Stromal cell of bone marrow (primary cell): ENCODE measurements at regions not wholly inside any gene's neighbourhood (a gene's known extent, or its start where the extent isn't known, plus 50 kb on each side); places are given as distances from the start of the nearest gene placed in this dataset.

ENCODE experiments used
- DNase-seq: peaks from one replicate; pipeline ENCODE4 v3.0.0-alpha.2; 2012; ENCODE audit warnings: low read depth

DNA sequence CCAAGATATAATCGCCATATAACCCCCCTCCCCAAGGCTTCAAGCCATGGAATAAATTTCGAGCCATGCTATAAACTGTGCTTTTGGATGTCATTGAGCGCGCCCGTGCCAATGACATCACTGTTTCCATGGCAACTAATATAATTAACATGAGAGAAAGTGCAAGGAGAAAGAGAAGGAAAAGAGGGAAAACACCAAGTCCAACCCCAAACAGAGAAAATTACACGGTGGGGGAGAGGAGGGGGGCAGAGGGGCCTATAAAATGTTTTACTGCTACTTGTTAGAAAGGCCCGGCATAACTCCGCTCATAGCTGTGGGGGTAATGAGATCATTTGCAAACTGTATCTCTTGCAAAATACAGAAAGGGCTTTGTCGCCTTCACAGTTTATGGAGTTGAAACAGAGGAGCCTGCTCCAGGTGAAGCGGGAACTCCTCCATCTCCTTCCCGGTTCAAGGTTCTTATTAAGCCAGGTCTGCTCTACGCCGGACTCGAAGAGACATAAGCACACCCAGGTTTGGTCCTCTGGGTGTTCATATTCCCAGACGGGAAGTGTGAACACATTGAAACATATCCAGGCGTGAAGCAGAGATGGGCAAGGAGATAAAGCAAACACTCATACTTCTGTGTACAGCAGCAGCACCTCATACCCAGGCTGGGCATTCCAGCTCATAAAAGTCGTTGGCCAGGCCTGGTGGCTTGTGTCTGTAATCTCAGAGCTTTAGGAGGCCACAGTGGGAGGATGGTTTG lies 99.1 kb upstream of the MAP1LC3B2 start:
- no peak for DNase-seq

DNA sequence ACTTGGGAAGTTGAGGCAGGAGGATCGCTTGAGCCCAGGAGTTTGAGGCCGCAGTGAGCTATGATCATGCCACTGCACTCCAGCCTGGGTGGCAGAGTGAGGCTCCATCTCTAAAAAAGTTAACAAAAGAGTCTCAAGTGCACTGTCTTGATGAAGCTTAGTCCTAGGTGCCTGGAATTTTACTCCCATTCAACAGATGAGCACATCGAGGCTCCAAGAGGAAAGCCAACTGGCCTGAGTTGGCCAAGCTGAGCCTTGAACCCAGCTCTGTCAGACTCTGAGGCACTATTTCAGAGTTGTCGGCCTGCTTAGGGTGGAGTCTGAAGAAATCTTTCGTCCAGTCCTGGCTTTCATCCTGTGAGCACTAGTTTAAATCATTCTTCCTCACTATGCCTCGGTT lies 98.1 kb upstream of the MAP1LC3B2 start:
- no peak for DNase-seq

DNA sequence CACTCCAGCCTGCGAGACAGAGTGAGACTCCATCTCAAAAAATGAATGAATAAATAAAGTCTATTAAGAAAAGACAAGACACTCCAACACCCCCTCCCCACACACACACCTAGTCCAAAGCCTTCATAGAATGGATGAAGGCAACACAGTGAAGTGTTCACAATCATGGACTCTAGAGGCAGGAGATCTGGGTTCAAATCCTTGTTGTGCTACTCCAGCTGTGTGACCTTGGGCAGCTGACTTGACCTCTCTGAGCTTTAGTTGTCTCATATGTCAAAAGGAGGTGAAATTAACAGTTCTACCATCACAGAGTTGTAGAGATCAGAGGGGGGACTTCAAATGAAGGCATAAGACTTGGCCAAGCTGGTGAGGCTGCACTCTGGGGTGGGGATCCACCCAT lies 95.8 kb upstream of the MAP1LC3B2 start:
- DNase-seq: no peak

DNA sequence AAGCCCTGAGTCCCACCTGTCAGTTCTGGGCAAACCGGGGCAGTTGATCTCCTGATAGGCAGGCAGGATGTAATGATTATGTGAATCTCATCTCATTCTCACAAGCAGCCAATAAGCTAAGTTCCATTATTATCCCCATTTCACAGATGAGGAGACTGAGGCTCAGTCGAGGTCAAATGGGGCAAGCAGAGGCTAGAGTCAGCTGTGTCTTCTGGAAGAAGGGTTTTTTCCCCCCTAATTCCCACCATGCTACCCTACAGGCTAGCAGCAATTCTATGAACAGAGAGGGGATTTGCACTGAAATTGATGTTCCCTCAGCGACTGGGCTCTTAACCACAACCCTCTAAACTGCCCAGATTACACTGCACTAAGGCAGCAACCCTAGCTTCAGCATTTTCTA lies 93.8 kb upstream of the MAP1LC3B2 start:
- DNase-seq: no peak

DNA sequence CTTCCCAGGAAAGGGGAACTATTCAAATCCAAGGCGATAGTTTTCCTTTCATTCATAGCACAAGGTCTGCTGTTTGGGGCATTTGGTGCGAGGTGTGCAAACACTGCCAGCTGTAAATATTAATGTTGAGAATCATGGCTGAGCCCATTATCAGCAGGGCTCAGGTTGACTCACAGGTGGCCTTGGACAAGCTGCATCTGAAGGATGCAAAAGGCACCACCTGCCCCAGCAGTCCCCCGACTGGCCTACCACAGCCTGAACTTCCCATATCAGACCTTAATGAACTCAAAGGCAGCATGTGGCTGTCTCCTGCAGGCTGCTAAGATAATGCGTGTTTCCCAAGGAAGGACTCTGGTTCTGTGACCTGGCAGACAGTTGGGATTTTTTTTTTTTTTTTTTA lies 93.3 kb upstream of the MAP1LC3B2 start:
- DNase-seq: no peak

DNA sequence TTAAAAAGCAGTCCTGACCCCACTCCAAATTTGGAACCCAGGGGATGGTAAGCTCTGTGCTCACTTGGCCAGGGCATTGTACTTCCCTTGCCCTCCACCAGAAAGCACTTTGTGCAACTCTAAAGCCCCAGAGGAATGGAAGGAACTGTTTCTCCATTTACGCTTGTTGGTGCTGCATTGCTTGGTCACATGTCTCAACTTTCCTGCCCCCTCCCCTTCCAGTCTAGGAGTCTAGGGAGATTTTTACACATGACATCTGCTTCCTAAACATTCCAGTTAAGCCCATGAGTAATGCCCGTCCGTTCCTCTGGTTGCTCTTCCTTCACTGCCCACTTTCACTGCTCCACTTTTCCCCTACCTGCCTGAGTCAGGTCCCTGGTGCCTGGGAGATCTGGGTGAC lies 92.6 kb upstream of the MAP1LC3B2 start:
- no peak for DNase-seq

DNA sequence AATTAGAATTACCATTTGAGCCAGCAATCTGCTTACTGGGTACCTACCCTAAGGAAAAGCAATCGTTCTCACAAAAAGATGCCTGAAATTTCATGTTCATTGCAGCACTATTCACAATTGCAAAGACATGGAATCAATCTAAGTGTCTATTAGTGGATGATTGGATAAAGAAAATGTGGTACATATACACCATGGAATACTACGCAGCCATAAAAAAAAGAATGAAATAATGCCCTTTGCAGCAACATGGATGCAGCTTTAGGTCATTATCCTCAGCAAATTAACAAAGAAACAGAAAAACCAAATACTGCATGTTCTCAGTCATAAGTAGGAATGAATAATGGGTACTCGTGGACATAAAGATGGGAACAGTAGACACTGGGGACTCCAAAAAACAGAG lies 89.8 kb upstream of the MAP1LC3B2 start:
- no peak for DNase-seq

DNA sequence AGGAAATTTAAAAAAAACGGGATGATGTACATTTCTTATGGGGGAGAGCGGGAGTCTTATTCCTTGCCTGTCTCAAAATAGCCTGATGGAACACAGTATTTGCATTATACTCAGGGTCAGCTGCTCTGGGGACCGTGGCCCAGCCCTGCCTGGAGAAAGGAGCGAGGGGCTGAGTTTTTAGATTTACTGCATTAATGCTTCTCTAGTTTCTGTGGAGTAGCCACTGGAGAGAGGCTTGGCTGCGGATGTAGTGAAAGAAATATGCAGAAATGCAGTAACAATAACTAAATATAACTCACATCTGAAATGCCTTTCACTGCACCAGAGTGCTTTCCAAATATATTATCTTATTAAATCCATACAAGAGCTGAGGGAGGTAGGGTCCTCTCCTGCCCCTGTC lies 87.6 kb upstream of the MAP1LC3B2 start:
- no peak for DNase-seq

DNA sequence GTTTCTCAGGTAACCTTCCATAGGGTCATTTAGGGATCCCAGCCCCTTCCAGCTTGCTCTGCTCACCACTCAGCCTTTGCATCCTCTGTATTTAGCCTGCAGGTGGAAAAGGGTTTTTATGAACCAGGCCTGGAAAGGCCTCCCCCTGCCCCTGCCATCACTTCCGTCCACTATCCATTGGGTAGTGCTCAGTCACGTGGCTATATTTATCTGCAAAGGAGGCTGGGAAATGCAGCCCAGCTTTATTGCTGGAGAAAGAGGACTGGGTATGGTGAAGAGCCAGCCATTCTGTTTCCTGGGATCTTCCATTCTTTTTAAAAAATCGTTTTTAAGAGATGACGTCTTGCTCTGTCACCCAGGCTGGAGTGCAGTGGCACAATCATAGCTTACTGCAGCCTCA lies 87.0 kb upstream of the MAP1LC3B2 start:
- no peak for DNase-seq

DNA sequence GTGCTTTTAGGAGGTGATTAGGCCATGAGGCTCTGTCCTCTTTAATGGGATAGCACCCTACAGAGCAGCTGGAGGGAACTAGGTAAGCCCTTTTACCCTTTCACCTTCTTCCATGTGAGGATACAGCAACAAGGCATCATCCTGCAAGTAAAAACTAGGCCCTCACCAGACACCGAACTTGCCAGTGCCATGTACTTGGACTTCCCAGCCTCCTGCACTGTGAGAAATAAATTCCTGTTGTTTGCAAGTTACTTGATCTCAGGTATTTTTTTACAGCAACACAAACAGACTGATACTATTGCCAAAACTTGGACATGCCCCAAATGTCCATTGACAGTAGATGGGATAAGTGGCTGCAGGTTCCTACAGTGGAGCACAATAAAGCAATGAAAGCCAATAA lies 85.8 kb upstream of the MAP1LC3B2 start:
- no peak for DNase-seq

DNA sequence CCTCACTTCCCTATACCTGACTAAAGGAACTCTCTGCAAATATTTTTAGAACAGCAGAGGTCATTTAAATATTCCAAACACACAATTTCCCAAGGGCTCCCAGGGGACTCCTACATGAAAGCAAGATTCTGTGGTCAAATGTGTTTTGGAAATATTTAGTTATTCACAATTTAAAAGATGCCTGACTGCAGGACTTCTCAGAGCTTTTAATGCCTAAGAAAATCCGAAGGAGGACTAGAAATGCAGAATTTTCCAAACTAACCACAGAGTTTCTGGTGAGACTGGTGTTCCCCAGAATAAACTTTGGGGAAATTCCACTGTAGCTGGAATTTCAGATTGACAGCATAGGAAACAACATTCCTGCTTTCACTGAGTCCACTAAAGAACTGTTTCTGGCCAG lies 84.8 kb upstream of the MAP1LC3B2 start:
- DNase-seq: no peak

DNA sequence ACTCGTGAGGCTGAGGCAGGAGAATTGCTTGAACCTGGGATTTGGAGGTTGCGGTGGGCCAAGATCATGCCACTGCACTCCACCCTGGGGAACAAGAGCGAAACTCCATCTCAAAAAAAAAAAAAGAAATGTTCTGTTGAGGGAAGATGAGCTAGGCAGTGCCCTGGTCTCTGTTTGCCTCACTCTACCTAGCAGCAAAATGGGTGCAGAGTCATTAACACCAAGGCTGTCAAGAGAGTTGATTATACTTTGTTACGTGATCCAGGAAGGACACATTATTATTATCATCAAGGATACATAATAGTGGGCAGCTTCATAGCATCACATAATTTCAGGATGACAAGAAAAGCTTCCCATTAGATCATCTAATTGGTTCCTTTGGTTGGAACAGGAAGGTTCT lies 84.3 kb upstream of the MAP1LC3B2 start:
- no peak for DNase-seq

DNA sequence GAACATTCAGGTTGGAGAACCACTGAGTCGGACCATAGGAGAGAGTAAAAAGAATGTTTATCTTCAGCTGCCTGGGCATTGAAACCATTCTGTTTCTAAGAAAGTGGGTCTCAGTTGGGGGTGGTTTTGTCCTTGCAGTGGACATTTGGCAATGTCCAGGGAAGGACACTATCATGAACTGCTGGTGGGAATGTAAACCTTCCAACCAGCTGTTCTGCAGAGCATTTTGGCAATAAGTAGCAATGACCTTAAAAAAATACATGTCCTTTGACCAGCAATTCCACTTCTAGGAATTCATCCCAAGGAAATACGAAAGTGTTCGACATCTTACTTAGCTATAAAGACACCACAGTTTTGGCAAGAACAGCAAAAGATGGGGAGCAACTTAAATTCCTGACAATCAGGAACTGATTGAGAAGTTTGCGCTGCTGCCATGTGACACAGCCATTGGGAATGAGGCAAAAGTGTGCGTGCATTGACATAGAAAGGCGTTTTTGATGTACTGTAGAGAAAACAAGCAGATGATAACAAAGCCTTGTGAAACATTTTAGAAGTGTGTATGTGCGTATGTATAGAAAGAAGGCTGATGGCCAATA lies 82.9 kb upstream of the MAP1LC3B2 start:
- no peak for DNase-seq

DNA sequence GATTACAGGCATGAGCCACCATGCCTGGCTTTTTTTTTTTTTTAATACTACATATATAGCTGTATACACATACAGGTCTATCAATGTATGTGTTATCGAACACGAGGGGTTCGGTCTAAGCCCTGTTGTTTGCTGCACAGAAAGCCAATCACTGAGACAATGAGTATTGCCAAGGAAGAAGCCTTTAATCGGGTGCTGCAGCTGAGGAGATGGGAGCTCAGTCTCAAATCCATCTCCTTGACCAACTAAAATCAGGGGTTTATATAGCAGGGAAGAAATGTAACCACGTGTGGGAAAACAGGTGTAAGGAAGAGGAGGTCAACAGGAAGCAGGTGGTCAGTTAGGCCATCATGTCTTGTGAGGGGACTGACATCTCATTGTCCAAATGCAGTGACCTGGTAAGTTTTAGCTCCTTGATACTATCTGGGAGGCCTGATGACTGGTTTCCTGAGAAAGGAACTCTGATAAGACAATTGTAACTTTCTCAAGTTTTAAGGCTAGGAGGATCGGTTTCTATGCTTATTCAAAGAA lies 80.9 kb upstream of the MAP1LC3B2 start:
- no peak for DNase-seq

DNA sequence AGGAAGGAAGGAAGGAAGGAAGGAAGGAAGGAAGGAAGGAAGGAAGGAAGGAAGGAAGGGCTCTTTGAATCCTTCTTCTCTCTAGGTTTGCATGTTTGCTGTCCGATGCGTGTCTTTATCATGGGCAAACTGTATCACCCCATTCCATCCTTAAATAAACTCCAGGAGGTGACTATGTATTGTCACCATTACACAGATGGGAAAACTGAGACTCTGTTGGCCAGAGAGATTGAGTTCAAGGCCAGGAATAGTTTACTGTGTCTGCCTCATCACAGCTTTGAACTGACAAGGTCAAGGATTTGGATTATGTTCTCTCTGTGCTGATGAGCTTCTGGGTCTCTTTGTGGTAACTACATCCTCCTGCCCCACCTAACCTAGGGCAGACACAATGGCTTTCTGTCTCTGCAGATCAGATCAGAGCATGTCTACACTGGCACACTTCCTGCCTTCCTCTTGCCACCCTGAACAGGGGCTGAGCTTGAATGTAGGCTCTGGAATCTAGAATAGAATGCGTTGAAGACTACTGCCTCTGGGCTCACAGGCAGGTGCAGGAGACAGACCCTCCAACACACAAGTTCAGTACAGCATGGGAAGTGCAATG lies 78.9 kb upstream of the MAP1LC3B2 start:
- DNase-seq: no peak

DNA sequence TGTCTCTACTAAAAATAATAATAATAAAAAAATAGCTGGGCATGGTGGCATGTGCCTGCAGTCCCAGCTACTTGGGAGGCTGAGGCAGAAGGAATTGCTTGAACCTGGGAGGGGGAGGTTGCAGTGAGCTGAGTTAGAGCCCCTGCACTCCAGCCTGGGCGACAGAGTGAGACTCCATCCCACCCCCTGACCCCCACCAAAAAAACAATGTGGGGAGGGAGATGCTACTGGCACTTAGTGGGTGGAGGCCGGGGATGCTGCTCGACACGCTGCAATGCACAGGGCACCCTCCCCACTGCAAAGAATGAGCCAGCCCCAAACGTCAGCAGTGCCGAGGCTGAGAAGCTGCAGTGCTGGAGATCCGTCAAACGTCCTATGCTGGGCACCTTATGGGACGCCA lies 77.5 kb upstream of the MAP1LC3B2 start:
- DNase-seq: no peak

DNA sequence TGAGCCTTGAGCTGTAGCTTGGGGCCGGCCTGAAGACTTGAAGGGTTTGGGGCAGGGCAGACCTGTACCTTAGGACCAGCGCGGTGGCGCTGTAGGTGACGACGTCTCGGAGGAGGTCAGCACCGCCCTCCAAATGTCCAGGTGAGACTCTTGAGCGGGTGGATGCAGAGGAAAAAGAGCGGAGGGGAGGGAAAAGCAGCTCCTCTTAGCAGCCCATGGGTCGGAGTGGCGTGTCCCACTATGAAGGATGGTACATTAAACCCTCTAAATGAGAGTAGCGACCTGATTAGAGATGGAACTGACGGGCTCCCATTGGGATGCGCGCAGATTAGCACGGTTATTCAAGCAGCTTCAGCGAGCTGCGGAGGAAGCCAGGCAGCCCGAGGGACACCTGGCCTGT lies 77.0 kb upstream of the MAP1LC3B2 start:
- no peak for DNase-seq

DNA sequence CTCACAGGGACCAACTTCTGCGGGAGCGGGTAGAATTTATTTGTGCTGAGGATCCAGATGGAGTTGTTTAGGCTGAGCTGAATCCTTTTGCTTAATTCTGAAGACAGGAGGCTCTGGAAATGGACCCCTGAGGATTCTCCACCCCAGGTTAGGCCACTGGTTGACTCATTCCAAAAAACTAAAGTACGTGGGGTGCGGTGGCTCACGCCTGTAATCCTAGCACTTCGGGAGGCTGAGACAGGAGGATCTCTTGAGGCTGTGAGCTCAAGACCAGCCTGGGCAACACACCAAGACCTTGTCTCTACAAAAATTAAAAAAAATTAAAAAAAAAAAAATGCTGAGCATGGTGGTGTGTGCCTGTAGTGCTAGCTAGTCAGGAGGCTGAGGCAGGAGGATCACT lies 76.3 kb upstream of the MAP1LC3B2 start:
- peak; percentile 58 for DNase-seq

DNA sequence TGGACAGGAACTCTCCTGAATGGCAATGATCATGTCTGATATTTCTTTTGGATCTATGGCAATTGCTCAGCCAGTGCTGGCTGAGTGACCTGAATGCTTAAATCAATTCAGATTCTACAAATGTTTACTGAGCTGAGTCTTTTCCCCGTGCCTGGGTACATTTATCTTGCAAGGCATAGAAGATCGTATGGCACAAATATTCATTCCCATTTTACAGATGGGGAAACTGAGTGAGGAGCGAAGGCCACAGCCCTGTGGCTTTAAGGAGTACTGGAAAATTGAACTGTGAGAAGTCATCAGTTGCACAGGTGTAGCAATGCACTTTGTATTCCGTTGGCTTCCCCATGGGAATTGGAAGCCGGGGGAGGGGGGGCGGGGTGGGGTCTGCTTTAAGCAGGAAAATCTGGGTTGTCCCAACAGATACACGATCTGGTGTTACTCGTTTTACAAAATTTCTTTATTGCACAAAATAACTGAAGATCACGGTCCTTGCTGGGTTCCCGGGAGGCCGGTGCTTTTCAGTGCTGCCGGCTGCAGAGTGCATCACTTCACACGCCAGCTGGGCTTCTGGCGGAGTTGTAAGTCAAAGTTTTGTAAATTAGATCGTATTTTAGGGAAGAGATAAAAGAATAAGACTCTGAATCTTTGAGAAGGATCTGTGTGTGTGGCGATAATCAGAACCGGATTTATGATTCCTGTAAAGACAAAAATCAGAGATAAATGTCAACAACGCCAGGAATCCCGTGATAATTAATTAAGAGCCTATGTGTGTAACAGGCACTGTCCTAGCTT lies 75.0 kb upstream of the MAP1LC3B2 start:
- DNase-seq: no peak

DNA sequence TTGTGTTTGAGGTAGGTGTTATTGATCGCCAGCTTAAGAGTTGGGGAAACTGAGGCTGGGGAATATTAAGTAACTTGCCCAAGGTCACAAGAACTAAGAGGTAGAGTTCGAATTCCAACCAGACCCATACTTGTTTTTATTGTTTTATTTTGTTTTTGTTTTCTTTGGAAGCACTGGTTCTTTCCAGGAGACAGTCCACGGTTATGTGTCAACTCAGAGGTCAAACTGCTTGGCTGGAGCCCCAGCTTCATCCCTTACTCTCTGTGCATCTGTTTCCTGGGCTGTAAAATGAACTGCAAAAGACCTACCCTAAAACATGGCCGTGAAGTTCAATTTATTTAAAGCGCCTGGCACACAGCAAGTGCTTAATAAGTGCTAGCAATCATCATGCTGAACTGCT lies 74.4 kb upstream of the MAP1LC3B2 start:
- DNase-seq: no peak

DNA sequence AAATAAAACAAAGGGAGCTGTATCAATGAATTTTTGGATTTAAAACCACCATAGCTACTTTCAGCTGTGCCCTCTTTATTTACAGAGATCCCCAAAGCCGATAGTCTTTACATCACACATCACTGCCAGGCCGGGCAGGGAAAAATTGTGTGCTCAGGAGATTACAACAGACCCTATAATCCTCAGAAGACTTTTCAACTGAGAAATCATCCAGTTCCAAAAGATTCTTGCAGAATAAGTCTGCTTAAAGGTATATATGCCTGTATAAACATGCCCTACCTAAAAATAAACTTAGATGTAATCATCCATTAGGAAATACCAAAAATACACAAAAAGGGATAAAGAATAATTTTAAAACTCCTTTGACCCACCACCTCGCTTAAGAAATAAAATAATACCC lies 70.1 kb upstream of the MAP1LC3B2 start:
- DNase-seq: no peak

DNA sequence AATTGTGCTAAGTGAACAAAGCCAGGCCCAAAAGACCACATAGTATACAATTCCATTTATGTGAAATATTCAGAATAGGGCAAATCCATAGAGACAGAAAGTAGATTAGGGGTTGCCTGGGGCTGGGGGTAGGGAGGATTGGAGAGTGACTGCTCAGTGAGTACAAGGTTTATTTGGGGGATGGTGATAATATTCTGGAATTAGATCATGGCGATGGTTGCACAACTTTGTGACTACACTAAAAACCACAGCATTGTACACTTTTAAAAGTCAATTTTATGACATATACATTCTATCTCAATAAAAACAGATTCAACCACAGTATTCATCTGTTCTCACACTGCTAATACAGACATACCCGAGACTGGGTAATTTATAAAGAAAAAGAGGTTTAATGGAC lies 68.7 kb upstream of the MAP1LC3B2 start:
- DNase-seq: no peak
